ENCODE measurements at regions not wholly inside any gene's neighbourhood (a gene's known extent, or its start where the extent isn't known, plus 50 kb on each side); places are given as distances from the start of the nearest gene placed in this dataset.

DNA sequence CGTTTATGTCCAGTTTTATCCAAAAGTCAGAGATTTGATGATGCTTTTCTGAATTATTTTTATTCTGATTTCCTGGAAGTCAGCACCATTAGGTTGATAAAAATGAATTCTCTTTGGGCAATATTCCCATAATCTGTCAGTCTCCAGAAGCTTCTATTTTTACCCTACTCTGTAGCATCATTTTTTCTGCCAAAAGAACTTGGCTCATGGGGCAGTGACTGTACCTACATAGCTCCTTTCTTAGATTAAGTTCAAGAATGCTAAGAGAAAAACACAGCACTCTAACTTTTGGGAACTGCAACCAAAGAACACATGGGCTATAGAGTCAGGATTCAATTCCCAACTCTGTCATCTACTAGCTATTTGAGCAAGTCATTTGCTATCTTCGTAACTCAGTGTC lies 152.9 kb downstream of the BARHL2 start:
- H3K4me1 ChIP-seq (ENCODE audit: control insufficient read depth in 1 of 2, extremely low read depth in 1 of 2, insufficient read depth in 2 of 2, low read length in 2 of 2), result no peaks in the 10 kb centered on the region
- ChIA-PET CTCF (no interaction called here), POLR2A (no interaction called here)
- WGBS (ENCODE audit: insufficient coverage), result no CpG with 5 or more reads among the region's 2 CpGs
- no peak overlapping the region for H3K4me3 ChIP-seq (ENCODE audit: control insufficient read depth in 1 of 2, extremely low read depth in 1 of 2, low read length in 1 of 2)
- no peaks in the 10 kb centered on the region for H3K36me3 ChIP-seq (ENCODE audit: control insufficient read depth in 2 of 2, extremely low read depth in 1 of 2, insufficient read depth in 1 of 2, low read length in 1 of 2)
- no peaks in the 10 kb centered on the region for H3K4me1 Mint-ChIP-seq
- ATAC-seq (replicated peaks in 1 of 4) (no peak), DNase-seq (no peak)
- no peak overlapping the region for H3K27ac ChIP-seq (ENCODE audit: low read length)
- no peak overlapping the region for H3K4me3 Mint-ChIP-seq
- no peaks in the 10 kb centered on the region for H3K9me3 ChIP-seq
- no peak overlapping the region for H3K27ac Mint-ChIP-seq
- H3K36me3 Mint-ChIP-seq, result no peaks in the 10 kb centered on the region
- H3K27me3 Mint-ChIP-seq, result peaks cover 0 to 8% of the 10 kb centered on the region in 2 donors
- H3K27me3 ChIP-seq (replicated peaks in 1 of 2; ENCODE audit: control insufficient read depth in 2 of 2, extremely low read depth in 1 of 2, insufficient read depth in 2 of 2, low read length in 1 of 2), result no peaks in the 10 kb centered on the region
- H3K9me3 Mint-ChIP-seq, result no peaks in the 10 kb centered on the region

DNA sequence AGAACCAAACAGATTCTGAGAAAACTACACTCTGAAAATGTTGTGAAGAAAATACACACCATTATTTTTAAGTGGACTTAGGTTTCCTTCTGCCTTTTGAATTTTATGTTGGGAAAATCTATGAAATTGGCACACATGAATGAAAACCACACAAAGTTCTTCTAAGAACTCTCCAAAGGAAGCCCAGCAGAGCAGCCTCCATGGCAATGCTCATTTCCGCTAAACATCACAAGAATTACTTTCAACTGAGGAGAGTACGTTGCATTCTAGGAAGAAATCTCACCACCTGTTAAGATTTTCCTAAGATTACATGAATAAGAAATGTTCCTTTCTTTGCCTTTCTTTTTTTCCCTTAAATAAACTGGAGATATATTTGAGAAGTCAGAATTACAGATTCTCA lies 154.2 kb downstream of the BARHL2 start:
- Histone ChIP-seq H3K36me3 (ENCODE audit: control insufficient read depth in 2 of 2, extremely low read depth in 1 of 2, insufficient read depth in 1 of 2, low read length in 1 of 2) (no peaks in the 10 kb centered on the region), H3K4me3 (ENCODE audit: control insufficient read depth in 1 of 2, extremely low read depth in 1 of 2, low read length in 1 of 2) (no peak overlapping the region), H3K4me1 (ENCODE audit: control insufficient read depth in 1 of 2, extremely low read depth in 1 of 2, insufficient read depth in 2 of 2, low read length in 2 of 2) (no peaks in the 10 kb centered on the region), H3K27me3 (replicated peaks in 1 of 2; ENCODE audit: control insufficient read depth in 2 of 2, extremely low read depth in 1 of 2, insufficient read depth in 2 of 2, low read length in 1 of 2) (no peaks in the 10 kb centered on the region), H3K27ac (ENCODE audit: low read length) (no peak overlapping the region), H3K9me3 (no peaks in the 10 kb centered on the region)
- DNase-seq (no peak), ATAC-seq (replicated peaks in 1 of 4) (no peak)
- ChIA-PET POLR2A (no interaction called here), CTCF (no interaction called here)
- Mint-ChIP-seq H3K36me3 (no peaks in the 10 kb centered on the region), H3K4me3 (no peak overlapping the region), H3K27me3 (peaks cover 0 to 13% of the 10 kb centered on the region in 2 donors), H3K4me1 (no peaks in the 10 kb centered on the region), H3K9me3 (no peaks in the 10 kb centered on the region), H3K27ac (no peak overlapping the region)
- WGBS (ENCODE audit: insufficient coverage), result no CpG with 5 or more reads among the region's 2 CpGs

DNA sequence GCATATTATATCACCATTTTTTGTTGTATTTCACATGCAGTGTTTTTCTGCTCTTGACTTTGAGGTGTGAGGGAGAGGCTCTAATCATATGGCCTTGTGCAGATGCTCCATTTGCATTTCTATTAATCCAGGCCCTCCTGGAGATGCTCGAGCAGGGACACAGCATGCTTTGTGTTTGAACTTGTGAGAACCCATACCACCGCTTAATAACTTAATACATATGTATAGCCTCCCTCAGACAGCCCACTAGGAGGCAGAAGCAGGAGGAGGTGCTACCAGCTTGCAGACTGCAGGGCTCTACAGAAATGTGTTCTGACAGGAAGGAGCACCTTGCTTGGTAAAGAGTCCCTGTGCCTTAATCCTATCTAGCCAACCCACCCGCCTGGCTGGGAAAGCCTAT lies 155.2 kb downstream of the BARHL2 start:
- Mint-ChIP-seq H3K36me3 (no peaks in the 10 kb centered on the region), H3K27ac (no peak overlapping the region), H3K4me3 (no peak overlapping the region), H3K4me1 (no peaks in the 10 kb centered on the region), H3K9me3 (no peaks in the 10 kb centered on the region), H3K27me3 (peaks cover 4 to 17% of the 10 kb centered on the region in 2 donors)
- POLR2A ChIA-PET, result no interaction called here
- CTCF ChIA-PET, result no interaction called here
- DNase-seq (no peak), ATAC-seq (replicated peaks in 1 of 4) (no peak)
- Histone ChIP-seq H3K9me3 (no peaks in the 10 kb centered on the region), H3K36me3 (ENCODE audit: control insufficient read depth in 2 of 2, extremely low read depth in 1 of 2, insufficient read depth in 1 of 2, low read length in 1 of 2) (no peaks in the 10 kb centered on the region), H3K27me3 (replicated peaks in 1 of 2; ENCODE audit: control insufficient read depth in 2 of 2, extremely low read depth in 1 of 2, insufficient read depth in 2 of 2, low read length in 1 of 2) (no peaks in the 10 kb centered on the region), H3K4me3 (ENCODE audit: control insufficient read depth in 1 of 2, extremely low read depth in 1 of 2, low read length in 1 of 2) (no peak overlapping the region), H3K27ac (ENCODE audit: low read length) (no peak overlapping the region), H3K4me1 (ENCODE audit: control insufficient read depth in 1 of 2, extremely low read depth in 1 of 2, insufficient read depth in 2 of 2, low read length in 2 of 2) (no peaks in the 10 kb centered on the region)
- WGBS (ENCODE audit: insufficient coverage), result 0% methylated on average over 1 of the region's 3 CpGs

DNA sequence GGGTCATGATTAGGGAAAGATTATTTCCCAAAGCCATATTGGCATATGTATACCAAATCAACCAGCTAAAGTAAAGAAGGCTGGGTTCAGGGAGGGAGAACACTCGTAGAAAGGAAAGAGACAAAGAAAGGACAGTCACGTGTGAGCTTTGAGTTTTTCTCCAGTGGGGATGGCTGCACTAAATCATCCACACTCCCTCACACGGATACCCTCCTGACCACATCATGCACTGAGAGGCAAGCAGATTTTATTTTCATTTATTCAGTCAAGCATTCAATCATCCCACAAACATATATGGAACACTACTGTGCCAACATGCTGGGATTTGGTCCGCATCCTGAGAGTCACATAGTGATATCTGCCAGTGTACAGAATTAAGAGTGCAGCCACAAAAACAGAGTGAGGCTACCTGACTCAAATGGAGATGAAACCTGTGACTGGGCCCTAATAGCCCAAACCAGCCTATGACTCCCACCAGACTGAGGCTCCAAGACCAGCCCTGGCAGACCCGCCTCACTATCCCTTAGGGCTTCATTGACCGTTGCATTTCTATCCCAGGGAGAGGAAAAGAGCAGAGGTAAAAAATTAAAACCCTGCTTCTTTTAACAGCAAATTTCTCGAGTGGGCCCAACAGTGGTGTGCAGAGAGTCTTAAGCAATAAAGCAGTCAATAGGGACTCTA lies 155.9 kb downstream of the BARHL2 start:
- Histone ChIP-seq H3K4me3 (ENCODE audit: control insufficient read depth in 1 of 2, extremely low read depth in 1 of 2, low read length in 1 of 2) (no peak overlapping the region), H3K36me3 (ENCODE audit: control insufficient read depth in 2 of 2, extremely low read depth in 1 of 2, insufficient read depth in 1 of 2, low read length in 1 of 2) (no peaks in the 10 kb centered on the region), H3K4me1 (ENCODE audit: control insufficient read depth in 1 of 2, extremely low read depth in 1 of 2, insufficient read depth in 2 of 2, low read length in 2 of 2) (no peaks in the 10 kb centered on the region), H3K27me3 (replicated peaks in 1 of 2; ENCODE audit: control insufficient read depth in 2 of 2, extremely low read depth in 1 of 2, insufficient read depth in 2 of 2, low read length in 1 of 2) (no peaks in the 10 kb centered on the region), H3K27ac (ENCODE audit: low read length) (no peak overlapping the region), H3K9me3 (no peaks in the 10 kb centered on the region)
- DNase-seq (no peak), ATAC-seq (replicated peaks in 1 of 4) (no peak)
- ChIA-PET CTCF (no interaction called here), POLR2A (no interaction called here)
- H3K9me3 Mint-ChIP-seq, result no peaks in the 10 kb centered on the region
- H3K27ac Mint-ChIP-seq, result no peak overlapping the region
- no peaks in the 10 kb centered on the region for H3K4me1 Mint-ChIP-seq
- WGBS (ENCODE audit: insufficient coverage), result 56% methylated on average over 3 of the region's 7 CpGs
- peaks cover 6 to 17% of the 10 kb centered on the region in 2 donors for H3K27me3 Mint-ChIP-seq
- H3K4me3 Mint-ChIP-seq, result no peak overlapping the region
- H3K36me3 Mint-ChIP-seq, result no peaks in the 10 kb centered on the region

DNA sequence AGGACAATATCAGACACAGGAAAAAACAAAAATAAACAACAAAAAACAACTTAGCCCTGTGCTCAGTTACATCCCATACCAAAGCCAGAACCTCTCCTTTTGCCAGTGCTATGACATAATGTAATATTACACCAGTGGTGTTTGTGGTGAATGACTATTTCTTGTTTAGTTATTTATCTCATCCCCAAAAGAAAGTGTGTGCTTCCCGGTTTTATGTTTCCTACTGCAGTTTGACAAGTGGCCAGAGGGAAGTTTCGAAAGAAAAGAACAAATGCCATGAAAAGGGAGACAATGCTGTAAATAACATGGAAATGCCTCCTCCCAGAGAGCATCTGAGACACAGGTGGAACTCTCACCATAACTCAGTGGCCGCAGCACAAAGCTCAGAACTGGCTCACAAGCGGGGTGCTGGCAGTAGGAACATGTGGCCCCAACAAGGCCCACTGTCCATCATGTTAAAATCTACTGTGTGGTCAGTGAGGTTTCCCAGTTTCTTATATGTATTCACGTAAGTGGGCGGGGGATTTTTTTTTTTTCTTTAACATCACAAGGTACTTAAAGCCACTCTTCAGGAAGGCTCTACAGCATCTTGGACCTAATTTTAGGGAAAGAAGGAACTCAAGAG lies 158.2 kb downstream of the BARHL2 start:
- POLR2A ChIA-PET, result no interaction called here
- Histone ChIP-seq H3K27me3 (replicated peaks in 1 of 2; ENCODE audit: control insufficient read depth in 2 of 2, extremely low read depth in 1 of 2, insufficient read depth in 2 of 2, low read length in 1 of 2) (no peaks in the 10 kb centered on the region), H3K9me3 (no peaks in the 10 kb centered on the region), H3K4me1 (ENCODE audit: control insufficient read depth in 1 of 2, extremely low read depth in 1 of 2, insufficient read depth in 2 of 2, low read length in 2 of 2) (no peaks in the 10 kb centered on the region), H3K36me3 (ENCODE audit: control insufficient read depth in 2 of 2, extremely low read depth in 1 of 2, insufficient read depth in 1 of 2, low read length in 1 of 2) (no peaks in the 10 kb centered on the region), H3K4me3 (ENCODE audit: control insufficient read depth in 1 of 2, extremely low read depth in 1 of 2, low read length in 1 of 2) (no peak overlapping the region), H3K27ac (ENCODE audit: low read length) (no peak overlapping the region)
- Mint-ChIP-seq H3K36me3 (no peaks in the 10 kb centered on the region), H3K4me1 (no peaks in the 10 kb centered on the region), H3K9me3 (no peaks in the 10 kb centered on the region), H3K27me3 (peaks cover 6 to 24% of the 10 kb centered on the region in 2 donors), H3K4me3 (no peak overlapping the region), H3K27ac (no peak overlapping the region)
- CTCF ChIA-PET, result interaction anchor here in 1 of 2 donors (0.6 kb wide), 1 partner anchor 9 kb away, joined by 4 read pairs; no protein-coding TSS in a partner anchor
- ATAC-seq (replicated peaks in 1 of 4) (no peak), DNase-seq (no peak)
- 55% methylated on average over 2 of the region's 6 CpGs for WGBS (ENCODE audit: insufficient coverage)

DNA sequence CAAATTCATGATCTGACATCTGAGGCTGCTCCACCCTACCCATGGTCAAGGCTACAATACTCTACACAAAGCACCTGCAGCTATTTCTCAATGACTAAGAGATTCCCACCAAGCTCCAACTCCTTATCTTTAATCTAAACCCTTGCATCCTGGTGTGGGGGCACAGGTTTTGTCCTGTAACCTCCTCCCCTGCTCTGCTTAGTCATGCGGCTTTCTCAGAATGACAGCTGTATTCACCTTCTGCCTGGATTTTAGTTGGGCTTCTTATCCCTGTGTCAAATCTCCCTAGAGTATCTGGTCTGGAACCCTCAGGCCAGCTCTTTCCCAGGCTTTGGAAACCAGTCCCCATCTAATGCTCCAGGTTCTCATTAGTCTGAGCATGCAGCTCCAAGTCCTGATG lies 159.0 kb downstream of the BARHL2 start:
- CTCF ChIA-PET, result interaction anchor here in 1 of 2 donors (0.6 kb wide), 1 partner anchor 10 kb away, joined by 4 read pairs; no protein-coding TSS in a partner anchor
- ATAC-seq (replicated peaks in 1 of 4) (no peak), DNase-seq (no peak)
- peaks cover 9 to 24% of the 10 kb centered on the region in 2 donors for H3K27me3 Mint-ChIP-seq
- no peaks in the 10 kb centered on the region for H3K36me3 Mint-ChIP-seq
- Histone ChIP-seq H3K4me3 (ENCODE audit: control insufficient read depth in 1 of 2, extremely low read depth in 1 of 2, low read length in 1 of 2) (no peak overlapping the region), H3K9me3 (no peaks in the 10 kb centered on the region), H3K4me1 (ENCODE audit: control insufficient read depth in 1 of 2, extremely low read depth in 1 of 2, insufficient read depth in 2 of 2, low read length in 2 of 2) (no peaks in the 10 kb centered on the region), H3K36me3 (ENCODE audit: control insufficient read depth in 2 of 2, extremely low read depth in 1 of 2, insufficient read depth in 1 of 2, low read length in 1 of 2) (no peaks in the 10 kb centered on the region), H3K27ac (ENCODE audit: low read length) (no peak overlapping the region), H3K27me3 (replicated peaks in 1 of 2; ENCODE audit: control insufficient read depth in 2 of 2, extremely low read depth in 1 of 2, insufficient read depth in 2 of 2, low read length in 1 of 2) (no peaks in the 10 kb centered on the region)
- H3K4me3 Mint-ChIP-seq, result no peak overlapping the region
- H3K9me3 Mint-ChIP-seq, result no peaks in the 10 kb centered on the region
- no peak overlapping the region for H3K27ac Mint-ChIP-seq
- POLR2A ChIA-PET, result interaction anchor here in 1 of 2 donors (0.5 kb wide), 1 partner anchor 1615 kb away, joined by 3 read pairs; no protein-coding TSS in a partner anchor
- no peaks in the 10 kb centered on the region for H3K4me1 Mint-ChIP-seq
- WGBS (ENCODE audit: insufficient coverage), result 64% methylated on average over 1 of the region's 1 CpG

All from T-cell (primary cell).